Loucy (cell line): ENCODE measurements at regions not wholly inside any gene's neighbourhood (a gene's known extent, or its start where the extent isn't known, plus 50 kb on each side); places are given as distances from the start of the nearest gene placed in this dataset.

Source experiments
- EZH2phosphoT487 ChIP-seq: fragments of 200-600 bp; IDR thresholded peaks from 2 replicates; pipeline ENCODE4 v1.6.1; 2018; ENCODE audit warnings: antibody characterized with exemption, mild to moderate bottlenecking, moderate library complexity, borderline replicate concordance
- TF ChIP-seq, protein P1 (sequence below): fragments of 200-600 bp; sonication (generic); conservative IDR thresholded peaks from 2 replicates; pipeline ENCODE4 v1.5.1; 2014; ENCODE audit warnings: mild to moderate bottlenecking, antibody characterized with exemption, low read length

DNA sequence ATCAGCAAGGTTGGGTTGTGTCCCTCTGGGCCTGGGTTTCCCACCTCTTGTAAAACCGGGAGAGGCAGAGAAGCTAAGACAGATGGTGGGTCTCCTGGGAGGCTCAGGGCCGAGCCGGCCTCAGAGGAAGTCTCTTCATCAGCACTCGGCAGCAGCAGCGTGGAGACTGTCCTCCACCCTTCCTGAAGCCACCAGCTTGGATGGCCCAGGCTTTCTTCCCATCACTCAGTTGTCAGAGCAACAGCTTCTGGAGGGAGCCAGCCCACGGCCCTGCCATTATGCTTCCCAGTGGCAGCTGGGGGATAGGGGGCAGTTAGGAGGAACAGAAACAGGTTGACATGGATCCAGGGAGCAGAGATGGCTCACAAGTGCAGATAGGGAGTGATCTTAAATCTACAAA, 191.0 kb downstream of the KATNAL1 start:
- TF ChIP-seq, protein P1, sequence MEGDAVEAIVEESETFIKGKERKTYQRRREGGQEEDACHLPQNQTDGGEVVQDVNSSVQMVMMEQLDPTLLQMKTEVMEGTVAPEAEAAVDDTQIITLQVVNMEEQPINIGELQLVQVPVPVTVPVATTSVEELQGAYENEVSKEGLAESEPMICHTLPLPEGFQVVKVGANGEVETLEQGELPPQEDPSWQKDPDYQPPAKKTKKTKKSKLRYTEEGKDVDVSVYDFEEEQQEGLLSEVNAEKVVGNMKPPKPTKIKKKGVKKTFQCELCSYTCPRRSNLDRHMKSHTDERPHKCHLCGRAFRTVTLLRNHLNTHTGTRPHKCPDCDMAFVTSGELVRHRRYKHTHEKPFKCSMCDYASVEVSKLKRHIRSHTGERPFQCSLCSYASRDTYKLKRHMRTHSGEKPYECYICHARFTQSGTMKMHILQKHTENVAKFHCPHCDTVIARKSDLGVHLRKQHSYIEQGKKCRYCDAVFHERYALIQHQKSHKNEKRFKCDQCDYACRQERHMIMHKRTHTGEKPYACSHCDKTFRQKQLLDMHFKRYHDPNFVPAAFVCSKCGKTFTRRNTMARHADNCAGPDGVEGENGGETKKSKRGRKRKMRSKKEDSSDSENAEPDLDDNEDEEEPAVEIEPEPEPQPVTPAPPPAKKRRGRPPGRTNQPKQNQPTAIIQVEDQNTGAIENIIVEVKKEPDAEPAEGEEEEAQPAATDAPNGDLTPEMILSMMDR, result no peak
- no peak for TF ChIP-seq EZH2phosphoT487
